Activated CD8-positive, alpha-beta T cell treated with anti-CD3 and anti-CD28 coated beads for 36 hours (primary cell): ENCODE measurements at regions not wholly inside any gene's neighbourhood (a gene's known extent, or its start where the extent isn't known, plus 50 kb on each side); places are given as distances from the start of the nearest gene placed in this dataset.

Experiments used
- ATAC-seq: fragments of 200-7000 bp; cut with Tn5 transposase; one replicate; pipeline ENCODE4 v1.10.0; 2021; ENCODE audit warnings: mild to moderate bottlenecking, moderate library complexity
- CTCF ChIA-PET: fragments of 350-600 bp; sonication (Branson Sonifier 250); formaldehyde crosslinking; loops from one replicate; lab custom pipeline; 2021; ENCODE audit warnings: antibody characterized with exemption; lab: Charles Lee
- POLR2A ChIA-PET: fragments of 350-600 bp; sonication (Branson Sonifier 250); formaldehyde crosslinking; loops from one replicate; lab custom pipeline; 2021; ENCODE audit warnings: antibody characterized with exemption; lab: Charles Lee
- DNase-seq: peaks from one replicate; pipeline ENCODE4 v3.0.0-alpha.2; 2020
- H3K27ac Mint-ChIP-seq: one replicate; pipeline ENCODE4 v1.8.0; 2021; ENCODE audit warnings: mild to moderate bottlenecking, mixed read lengths
- H3K27me3 Mint-ChIP-seq: one replicate; pipeline ENCODE4 v1.8.0; 2021; ENCODE audit warnings: mixed read lengths
- H3K36me3 Mint-ChIP-seq: one replicate; pipeline ENCODE4 v1.8.0; 2021; ENCODE audit warnings: low read depth, mixed read lengths
- H3K4me1 Mint-ChIP-seq: one replicate; pipeline ENCODE4 v1.8.0; 2021; ENCODE audit warnings: low read depth, mixed read lengths
- H3K4me3 Mint-ChIP-seq: one replicate; pipeline ENCODE4 v1.8.0; 2021; ENCODE audit warnings: mild to moderate bottlenecking, moderate library complexity, mixed read lengths
- H3K9me3 Mint-ChIP-seq: one replicate; pipeline ENCODE4 v1.8.0; 2021; ENCODE audit warnings: mixed read lengths
- intact Hi-C: fragments of 100-400 bp; cut with micrococcal nuclease; formaldehyde crosslinking; loops from one replicate; pipeline ENCODE4 v1.10.0; 2022
- TF ChIP-seq, protein P1 (sequence below): fragments of 200-600 bp; IDR thresholded peaks from one replicate; pipeline ENCODE4 v1.8.0; 2022; ENCODE audit warnings: antibody characterized with exemption, mild to moderate bottlenecking

DNA sequence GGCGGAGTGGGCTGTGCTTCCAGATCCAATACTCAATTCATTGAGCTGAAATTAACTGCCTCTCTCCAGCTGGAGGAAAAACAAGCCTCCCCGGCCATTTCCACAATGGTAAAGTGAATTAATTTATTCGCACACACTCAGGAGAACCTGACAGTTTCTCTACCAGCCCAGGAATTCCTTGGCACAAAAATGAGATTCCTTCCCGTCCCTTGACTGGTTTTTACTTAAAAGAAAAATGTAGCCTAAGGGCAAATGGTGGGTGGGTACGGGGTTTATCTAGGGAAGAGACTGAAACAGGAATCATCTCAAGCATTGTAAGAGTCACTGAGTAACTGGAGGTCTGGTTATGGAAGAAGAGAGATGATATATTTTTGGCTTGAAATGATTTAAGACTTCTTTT is 102.7 kb downstream of the VCX3A start:
- ATAC-seq: no peak
- H3K27me3 Mint-ChIP-seq: no peaks in the 10 kb centered on the region
- no peaks in the 10 kb centered on the region for H3K9me3 Mint-ChIP-seq
- DNase-seq: no peak
- H3K4me3 Mint-ChIP-seq: no peak overlapping the region
- H3K36me3 Mint-ChIP-seq: no peaks in the 10 kb centered on the region
- ChIA-PET POLR2A (no interaction called here), CTCF (no interaction called here)
- TF ChIP-seq, protein P1, sequence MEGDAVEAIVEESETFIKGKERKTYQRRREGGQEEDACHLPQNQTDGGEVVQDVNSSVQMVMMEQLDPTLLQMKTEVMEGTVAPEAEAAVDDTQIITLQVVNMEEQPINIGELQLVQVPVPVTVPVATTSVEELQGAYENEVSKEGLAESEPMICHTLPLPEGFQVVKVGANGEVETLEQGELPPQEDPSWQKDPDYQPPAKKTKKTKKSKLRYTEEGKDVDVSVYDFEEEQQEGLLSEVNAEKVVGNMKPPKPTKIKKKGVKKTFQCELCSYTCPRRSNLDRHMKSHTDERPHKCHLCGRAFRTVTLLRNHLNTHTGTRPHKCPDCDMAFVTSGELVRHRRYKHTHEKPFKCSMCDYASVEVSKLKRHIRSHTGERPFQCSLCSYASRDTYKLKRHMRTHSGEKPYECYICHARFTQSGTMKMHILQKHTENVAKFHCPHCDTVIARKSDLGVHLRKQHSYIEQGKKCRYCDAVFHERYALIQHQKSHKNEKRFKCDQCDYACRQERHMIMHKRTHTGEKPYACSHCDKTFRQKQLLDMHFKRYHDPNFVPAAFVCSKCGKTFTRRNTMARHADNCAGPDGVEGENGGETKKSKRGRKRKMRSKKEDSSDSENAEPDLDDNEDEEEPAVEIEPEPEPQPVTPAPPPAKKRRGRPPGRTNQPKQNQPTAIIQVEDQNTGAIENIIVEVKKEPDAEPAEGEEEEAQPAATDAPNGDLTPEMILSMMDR: no peak
- no peak overlapping the region for H3K27ac Mint-ChIP-seq
- no peaks in the 10 kb centered on the region for H3K4me1 Mint-ChIP-seq
- intact Hi-C loops: no loop called here

- Mint-ChIP-seq H3K36me3 (no peaks in the 10 kb centered on the region), H3K27ac (no peak overlapping the region), H3K4me3 (no peak overlapping the region), H3K27me3 (no peaks in the 10 kb centered on the region), H3K9me3 (no peaks in the 10 kb centered on the region), H3K4me1 (no peaks in the 10 kb centered on the region)
- ChIA-PET POLR2A (no interaction called here), CTCF (no interaction called here)
- intact Hi-C loops: no loop called here
- TF ChIP-seq, protein P1: no peak
- ATAC-seq (no peak), DNase-seq (no peak)
Measured at GRCh38 chrX:6407542-6407941, 127.4 kb downstream of the VCX3A start.

DNA sequence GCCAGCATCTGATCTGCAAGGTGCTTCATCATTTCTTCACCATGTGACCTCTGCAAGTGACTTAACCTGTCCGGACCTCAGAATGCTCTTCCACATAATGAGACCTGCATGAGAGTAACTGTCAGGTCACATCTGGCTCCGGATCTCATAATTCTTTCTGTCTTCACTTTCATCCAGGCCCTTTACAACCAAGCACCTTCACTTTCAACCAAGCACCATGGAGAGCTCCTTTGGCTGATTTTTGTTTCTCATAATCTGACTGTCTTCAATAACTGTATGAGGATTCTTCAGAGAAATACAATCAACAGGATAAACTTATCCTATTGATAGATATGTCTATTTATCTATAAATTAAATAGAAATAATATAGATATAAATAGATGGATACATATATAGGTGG is 148.1 kb downstream of the VCX3A start:
- DNase-seq: no peak
- Mint-ChIP-seq H3K4me1 (no peaks in the 10 kb centered on the region), H3K27ac (no peak overlapping the region), H3K36me3 (no peaks in the 10 kb centered on the region), H3K4me3 (no peak overlapping the region), H3K27me3 (no peaks in the 10 kb centered on the region), H3K9me3 (no peaks in the 10 kb centered on the region)
- no peak for ATAC-seq
- ChIA-PET CTCF (no interaction called here), POLR2A (interaction anchor here (0.6 kb wide), 1 partner anchor 78 kb away, joined by 3 read pairs; no protein-coding TSS in a partner anchor)
- intact Hi-C loops: no loop called here
- TF ChIP-seq, protein P1: no peak

- Mint-ChIP-seq H3K27me3 (no peaks in the 10 kb centered on the region), H3K36me3 (no peaks in the 10 kb centered on the region), H3K4me1 (no peaks in the 10 kb centered on the region), H3K9me3 (no peaks in the 10 kb centered on the region), H3K4me3 (no peak overlapping the region), H3K27ac (no peak overlapping the region)
- CTCF ChIA-PET: no interaction called here
- no peak for DNase-seq
- intact Hi-C loops: no loop called here
- POLR2A ChIA-PET: no interaction called here
- TF ChIP-seq, protein P1: no peak
- no peak for ATAC-seq
Measured at GRCh38 chrX:6384921-6385320, 150.0 kb downstream of the VCX3A start.

DNA sequence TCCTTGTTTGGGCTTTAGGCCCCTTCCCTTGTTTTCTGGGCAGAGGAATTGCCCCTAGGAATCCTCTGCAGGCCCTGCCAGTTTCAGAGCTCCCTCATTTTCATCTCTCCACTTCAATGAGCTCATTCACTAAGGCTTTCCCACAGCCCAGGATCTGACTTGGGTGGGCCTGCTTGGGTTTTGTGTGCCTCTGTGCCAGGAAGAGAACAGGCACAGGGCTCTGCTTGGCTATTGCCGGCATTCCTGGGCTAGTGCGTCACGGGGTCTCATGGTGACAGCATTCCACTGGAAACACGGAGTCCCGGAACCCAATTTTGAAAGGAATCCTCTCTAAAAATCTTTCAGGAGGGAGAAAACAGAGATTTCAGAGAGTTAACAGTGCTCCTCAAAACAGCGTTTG is 150.5 kb downstream of the VCX3A start:
- H3K36me3 Mint-ChIP-seq: no peaks in the 10 kb centered on the region
- intact Hi-C loops: no loop called here
- no peaks in the 10 kb centered on the region for H3K9me3 Mint-ChIP-seq
- POLR2A ChIA-PET: no interaction called here
- no peak overlapping the region for H3K27ac Mint-ChIP-seq
- DNase-seq (no peak), ATAC-seq (no peak)
- no peak overlapping the region for H3K4me3 Mint-ChIP-seq
- H3K4me1 Mint-ChIP-seq: no peaks in the 10 kb centered on the region
- H3K27me3 Mint-ChIP-seq: no peaks in the 10 kb centered on the region
- CTCF ChIA-PET: no interaction called here
- TF ChIP-seq, protein P1: no peak
